NT2/D1 (cell line): ENCODE measurements at regions not wholly inside any gene's neighbourhood (a gene's known extent, or its start where the extent isn't known, plus 50 kb on each side); places are given as distances from the start of the nearest gene placed in this dataset.

Experiments used
- DNase-seq: peaks from one replicate; pipeline ENCODE4 v3.0.0-alpha.2; 2011; ENCODE audit warnings: low read depth, low spot score
- H3K27me3 ChIP-seq: 2 replicates; pipeline ENCODE4 v1.6.0; 2011; ENCODE audit warnings: mild to moderate bottlenecking; ENCODE audit not compliant: insufficient read length, insufficient read depth
- H3K36me3 ChIP-seq: 2 replicates; pipeline ENCODE4 v1.6.1; 2011; ENCODE audit warnings: mild to moderate bottlenecking, low read length, mixed read lengths; ENCODE audit not compliant: insufficient read depth, insufficient read length
- H3K4me1 ChIP-seq: 2 replicates; pipeline ENCODE4 v1.5.1; 2011; ENCODE audit not compliant: insufficient read depth, insufficient read length
- H3K4me3 ChIP-seq: 2 replicates; pipeline ENCODE4 v1.5.1; 2011; ENCODE audit warnings: low read depth; ENCODE audit not compliant: insufficient read length
- H3K9ac ChIP-seq: 2 replicates; pipeline ENCODE4 v1.6.0; 2011; ENCODE audit warnings: low read depth; ENCODE audit not compliant: insufficient read length
- H3K9me3 ChIP-seq: 2 replicates; pipeline ENCODE4 v1.5.1; 2011; ENCODE audit warnings: mild to moderate bottlenecking, low read length; ENCODE audit not compliant: insufficient read depth
- SUZ12 ChIP-seq: IDR thresholded peaks from 2 replicates; pipeline ENCODE4 v1.6.1; 2011; ENCODE audit not compliant: insufficient read length, insufficient read depth; ENCODE audit errors: extremely low read depth
- YY1 ChIP-seq: IDR thresholded peaks from 2 replicates; pipeline ENCODE4 v1.6.1; 2011; ENCODE audit not compliant: insufficient read length, insufficient read depth
- ZNF274 ChIP-seq: IDR thresholded peaks from 2 replicates; pipeline ENCODE4 v1.6.1; 2011; ENCODE audit warnings: mild to moderate bottlenecking, low read depth, low read length

DNA sequence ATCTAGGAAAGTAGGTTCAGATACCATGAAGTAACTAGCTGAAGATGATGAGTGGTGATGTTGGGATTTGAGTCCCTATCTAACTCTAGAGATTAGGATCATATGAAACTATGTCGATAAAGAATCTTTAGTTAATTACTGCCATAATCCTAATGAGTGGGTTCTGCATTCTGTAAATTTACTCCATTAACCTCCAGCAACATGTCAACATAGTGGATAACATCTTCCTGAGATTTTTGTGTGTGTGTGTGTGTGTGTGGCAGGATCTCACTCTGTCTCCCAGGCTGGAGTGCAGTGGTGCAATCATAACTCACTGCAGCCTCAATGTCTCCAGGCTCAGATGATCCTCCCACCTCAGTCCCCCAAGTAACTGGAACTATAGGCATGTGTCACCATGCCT lies 272.9 kb upstream of the DPH6 start:
- no peak overlapping the region for H3K9ac ChIP-seq
- TF ChIP-seq SUZ12 (no peak), ZNF274 (no peak), YY1 (no peak)
- DNase-seq, result no peak

DNA sequence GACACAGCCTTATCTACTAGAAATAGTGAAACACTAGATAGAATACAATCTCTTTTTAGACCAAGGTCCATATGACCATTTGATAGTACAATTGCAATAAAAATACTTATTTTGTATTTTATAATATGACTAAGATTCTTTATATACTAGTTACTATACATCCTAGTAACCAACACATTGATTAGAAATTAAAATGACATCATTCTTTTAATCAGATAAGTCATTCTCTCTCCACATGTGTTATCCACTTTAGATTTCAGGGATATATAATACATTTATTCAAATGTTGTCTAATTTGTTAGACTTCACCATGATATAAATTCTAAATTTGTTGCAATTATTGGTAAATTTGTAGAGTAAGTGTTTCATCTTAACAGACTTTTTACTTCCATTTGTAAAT lies 276.2 kb upstream of the DPH6 start:
- H3K36me3 ChIP-seq, result no peaks in the 10 kb centered on the region
- no peak for TF ChIP-seq SUZ12
- no peak for TF ChIP-seq YY1
- TF ChIP-seq ZNF274, result no peak
- no peaks in the 10 kb centered on the region for H3K27me3 ChIP-seq
- no peak for DNase-seq
- no peaks in the 10 kb centered on the region for H3K9me3 ChIP-seq
- no peak overlapping the region for H3K9ac ChIP-seq
- no peaks in the 10 kb centered on the region for H3K4me1 ChIP-seq
- H3K4me3 ChIP-seq, result no peak overlapping the region

More for the DNA sequence above, 272.9 kb upstream of the DPH6 start:
- H3K9me3 ChIP-seq, result no peaks in the 10 kb centered on the region
- no peaks in the 10 kb centered on the region for H3K4me1 ChIP-seq
- H3K36me3 ChIP-seq, result no peaks in the 10 kb centered on the region
- H3K27me3 ChIP-seq, result no peaks in the 10 kb centered on the region
- H3K4me3 ChIP-seq, result no peak overlapping the region

DNA sequence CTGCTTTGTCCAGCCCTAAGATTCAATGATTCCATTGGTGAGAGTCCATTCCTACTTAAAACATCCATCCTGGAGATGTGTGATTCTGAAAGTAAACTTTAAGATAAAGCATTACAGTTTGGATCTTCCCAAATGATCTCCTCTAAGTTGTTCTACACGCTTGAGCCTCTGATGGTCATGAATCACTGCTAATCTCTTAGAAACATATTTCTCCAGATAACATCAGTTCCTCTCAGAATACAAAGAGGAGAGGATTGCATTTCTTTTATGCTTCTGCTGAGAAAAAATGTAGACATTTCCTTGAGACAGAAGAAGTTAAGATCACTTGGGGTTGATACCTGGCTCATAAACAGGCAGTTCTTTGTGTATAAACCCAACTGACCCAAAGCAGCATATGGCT lies 281.2 kb upstream of the DPH6 start:
- TF ChIP-seq YY1 (no peak), ZNF274 (no peak), SUZ12 (no peak)

DNA sequence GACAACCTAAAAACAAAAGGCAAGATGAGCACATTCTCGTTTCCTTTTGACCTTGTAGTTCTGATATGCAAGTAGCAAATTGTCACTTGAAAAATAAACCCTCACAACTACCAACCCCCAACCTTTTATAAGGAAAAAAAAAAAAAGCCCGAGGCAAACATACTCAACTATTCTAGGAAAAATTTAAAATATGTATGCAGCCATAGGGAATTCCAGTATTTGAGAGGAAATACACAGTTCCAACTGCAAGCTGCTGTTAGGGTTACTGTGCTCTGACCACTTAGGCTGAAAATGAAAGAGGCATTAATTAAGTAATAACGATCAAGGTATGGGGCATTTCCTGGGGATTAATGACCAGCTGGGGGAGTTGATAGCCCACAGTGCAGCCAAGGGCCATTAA lies 281.9 kb upstream of the DPH6 start:
- Histone ChIP-seq H3K36me3 (no peaks in the 10 kb centered on the region), H3K27me3 (no peaks in the 10 kb centered on the region), H3K4me3 (no peak overlapping the region), H3K4me1 (no peaks in the 10 kb centered on the region), H3K9ac (no peak overlapping the region), H3K9me3 (no peaks in the 10 kb centered on the region)
- DNase-seq, result no peak
- TF ChIP-seq ZNF274 (no peak), SUZ12 (no peak), YY1 (no peak)

More for the DNA sequence above, 281.2 kb upstream of the DPH6 start:
- Histone ChIP-seq H3K27me3 (no peaks in the 10 kb centered on the region), H3K9ac (no peak overlapping the region), H3K4me1 (no peaks in the 10 kb centered on the region), H3K9me3 (no peaks in the 10 kb centered on the region), H3K36me3 (no peaks in the 10 kb centered on the region), H3K4me3 (no peak overlapping the region)
- DNase-seq, result no peak

- DNase-seq, result no peak
- no peaks in the 10 kb centered on the region for H3K27me3 ChIP-seq
- H3K9ac ChIP-seq, result no peak overlapping the region
- no peaks in the 10 kb centered on the region for H3K4me1 ChIP-seq
- TF ChIP-seq SUZ12 (no peak), YY1 (no peak), ZNF274 (no peak)
- no peaks in the 10 kb centered on the region for H3K36me3 ChIP-seq
- H3K4me3 ChIP-seq, result no peak overlapping the region
- no peaks in the 10 kb centered on the region for H3K9me3 ChIP-seq
Measured at GRCh38 chr15:35833581-35833980, 287.6 kb upstream of the DPH6 start.

GRCh38 chr15:35834216-35834830 lies 288.4 kb upstream of the DPH6 start:
- no peak overlapping the region for H3K9ac ChIP-seq
- no peaks in the 10 kb centered on the region for H3K9me3 ChIP-seq
- no peaks in the 10 kb centered on the region for H3K27me3 ChIP-seq
- no peak overlapping the region for H3K4me3 ChIP-seq
- peaks cover 2% of the 10 kb centered on the region for H3K4me1 ChIP-seq
- TF ChIP-seq ZNF274, result no peak
- no peak for TF ChIP-seq SUZ12
- DNase-seq, result no peak
- H3K36me3 ChIP-seq, result no peaks in the 10 kb centered on the region

GRCh38 chr15:35834866-35835265 lies 288.9 kb upstream of the DPH6 start:
- no peak overlapping the region for H3K9ac ChIP-seq
- DNase-seq, result no peak
- no peaks in the 10 kb centered on the region for H3K9me3 ChIP-seq
- H3K4me1 ChIP-seq, result peaks cover 2% of the 10 kb centered on the region
- no peaks in the 10 kb centered on the region for H3K27me3 ChIP-seq
- TF ChIP-seq ZNF274 (no peak), SUZ12 (no peak), YY1 (no peak)
- no peaks in the 10 kb centered on the region for H3K36me3 ChIP-seq
- no peak overlapping the region for H3K4me3 ChIP-seq
